ENCODE measurements at regions not wholly inside any gene's neighbourhood (a gene's known extent, or its start where the extent isn't known, plus 50 kb on each side); places are given as distances from the start of the nearest gene placed in this dataset.

- TF ChIP-seq CTCF (IDR thresholded peaks at IDR 0.05) (no peak), POLR2A (IDR thresholded peaks at IDR 0.05) (no peak), POLR2AphosphoS5 (IDR thresholded peaks at IDR 0.05) (no peak)
These were observed 61.9 kb upstream of the ELOVL6 start for GRCh38 chr4:110260299-110260698.
